ENCODE measurements at regions not wholly inside any gene's neighbourhood (a gene's known extent, or its start where the extent isn't known, plus 50 kb on each side); places are given as distances from the start of the nearest gene placed in this dataset.

DNA sequence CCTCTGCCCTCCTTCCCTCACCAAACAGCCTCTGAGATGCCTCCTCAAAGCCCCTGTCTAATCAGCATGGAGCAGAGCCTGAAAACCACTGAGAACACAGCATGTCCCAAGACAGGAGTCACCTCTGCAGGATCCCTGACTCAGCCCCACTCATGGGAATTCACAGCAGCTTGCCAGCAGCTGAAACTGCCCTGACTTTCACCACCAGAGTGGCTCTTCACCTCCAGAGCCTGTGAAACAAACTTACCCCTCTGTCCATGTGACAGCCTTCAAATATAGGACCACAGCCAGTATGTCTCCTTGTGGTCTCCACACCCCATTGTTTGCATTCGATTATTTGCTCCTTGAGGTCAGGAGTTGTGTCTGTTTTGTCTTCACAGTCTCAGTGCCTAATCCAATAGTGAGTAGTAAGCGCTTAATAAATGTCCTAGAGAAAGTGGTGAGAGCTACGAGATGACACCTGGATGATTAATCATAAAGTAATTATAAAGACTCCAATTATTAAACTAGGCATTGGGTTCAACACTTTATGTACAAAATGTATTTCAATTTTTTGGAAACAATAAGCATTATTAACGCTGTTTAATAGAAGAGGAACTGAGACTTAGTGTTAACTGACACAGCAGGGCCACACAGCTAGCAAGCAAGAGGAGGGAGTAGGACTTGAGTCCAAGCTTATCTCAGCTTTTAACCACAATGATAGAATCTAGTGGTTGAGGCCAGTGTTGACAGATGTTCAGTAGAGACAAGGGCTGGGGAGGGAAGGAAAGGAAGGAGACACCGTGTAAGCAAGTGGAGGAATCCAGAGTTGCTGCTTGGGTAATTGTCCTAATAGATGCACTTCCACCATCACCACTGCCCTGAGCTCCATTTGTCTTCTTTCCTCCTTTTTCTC lies 358.7 kb upstream of the TNP1 start:
- TF ChIP-seq EZH2 (IDR thresholded peaks at IDR 0.05) (no peak), POLR2AphosphoS5 (IDR thresholded peaks at IDR 0.05; ENCODE audit: borderline replicate concordance, low read depth, low read length) (no peak)

Data from SK-N-MC (cell line).